WTC11 (cell line): ENCODE measurements at regions not wholly inside any gene's neighbourhood (a gene's known extent, or its start where the extent isn't known, plus 50 kb on each side); places are given as distances from the start of the nearest gene placed in this dataset.

Experiments used
- ATF3 ChIP-seq: sonication (generic); formaldehyde crosslinking; conservative IDR thresholded peaks from 2 replicates; pipeline ENCODE4 v1.8.1; 2022; ENCODE audit warnings: mild to moderate bottlenecking, missing genetic modification reagents
- CTCF ChIP-seq: fragments of 200-600 bp; IDR thresholded peaks from 2 replicates; pipeline ENCODE4 v1.8.0; 2022; ENCODE audit warnings: antibody characterized with exemption
- ESRRA ChIP-seq: sonication (generic); formaldehyde crosslinking; IDR thresholded peaks from 2 replicates; pipeline ENCODE4 v1.8.1; 2022; ENCODE audit warnings: mild to moderate bottlenecking, missing genetic modification reagents, borderline replicate concordance
- MAX ChIP-seq: sonication (generic); formaldehyde crosslinking; IDR thresholded peaks from 2 replicates; pipeline ENCODE4 v1.8.0; 2022; ENCODE audit warnings: mild to moderate bottlenecking, missing genetic modification reagents
- NR1H2 ChIP-seq: sonication (generic); formaldehyde crosslinking; IDR thresholded peaks from 2 replicates; pipeline ENCODE4 v1.9.0; 2021; ENCODE audit warnings: mild to moderate bottlenecking, moderate library complexity, missing genetic modification reagents
- NR3C1 ChIP-seq: sonication (generic); formaldehyde crosslinking; conservative IDR thresholded peaks from 2 replicates; pipeline ENCODE4 v1.8.1; 2023; ENCODE audit warnings: low read depth, mild to moderate bottlenecking, missing genetic modification reagents
- TEAD1 ChIP-seq: sonication (generic); formaldehyde crosslinking; IDR thresholded peaks from 2 replicates; pipeline ENCODE4 v1.8.0; 2022; ENCODE audit warnings: mild to moderate bottlenecking, missing genetic modification reagents
- USF2 ChIP-seq: sonication (generic); formaldehyde crosslinking; IDR thresholded peaks from 2 replicates; pipeline ENCODE4 v1.8.1; 2023; ENCODE audit warnings: mild to moderate bottlenecking, missing genetic modification reagents, moderate library complexity

- TF ChIP-seq CTCF (no peak), ATF3 (no peak), MAX (no peak), ESRRA (no peak), NR1H2 (CRISPR knock-in tag) (no peak), USF2 (CRISPR knock-in tag) (no peak), TEAD1 (CRISPR knock-in tag) (no peak), NR3C1 (no peak)
Measured at GRCh38 chr11:109193880-109194279, 228.1 kb upstream of the C11orf87 start.
